H9 (cell line): ENCODE measurements at regions not wholly inside any gene's neighbourhood (a gene's known extent, or its start where the extent isn't known, plus 50 kb on each side); places are given as distances from the start of the nearest gene placed in this dataset.

Source experiments
- DNase-seq: peaks from one replicate; pipeline ENCODE4 v3.0.0-alpha.2; 2017
- H2AFZ ChIP-seq: one replicate; pipeline ENCODE4 v1.6.1; 2013; ENCODE audit warnings: mild to moderate bottlenecking, low read length, control low read depth, moderate library complexity
- H2AK5ac ChIP-seq: 2 replicates; pipeline ENCODE4 v1.6.1; 2013; ENCODE audit warnings: low read length, control low read depth, mixed read lengths; ENCODE audit not compliant: insufficient read length
- H2BK120ac ChIP-seq: one replicate; pipeline ENCODE4 v1.6.1; 2013; ENCODE audit warnings: low read depth, mild to moderate bottlenecking, low read length, control low read depth, inconsistent platforms; ENCODE audit not compliant: poor library complexity, severe bottlenecking
- H2BK12ac ChIP-seq: 2 replicates; pipeline ENCODE4 v1.6.1; 2013; ENCODE audit warnings: low read length, control low read depth, mixed read lengths, low read depth; ENCODE audit not compliant: insufficient read length
- H2BK15ac ChIP-seq: 2 replicates; pipeline ENCODE4 v1.6.1; 2013; ENCODE audit warnings: low read depth, low read length, control low read depth
- H2BK20ac ChIP-seq: one replicate; pipeline ENCODE4 v1.6.1; 2013; ENCODE audit warnings: low read depth, mild to moderate bottlenecking, low read length, control low read depth, inconsistent platforms; ENCODE audit not compliant: poor library complexity, severe bottlenecking
- H2BK5ac ChIP-seq: 2 replicates; pipeline ENCODE4 v1.6.1; 2013; ENCODE audit warnings: low read length, control low read depth, mixed read lengths; ENCODE audit not compliant: insufficient read length
- H3K14ac ChIP-seq: 2 replicates; pipeline ENCODE4 v1.6.1; 2013; ENCODE audit warnings: low read length, control low read depth; ENCODE audit not compliant: insufficient read depth
- H3K18ac ChIP-seq: 2 replicates; pipeline ENCODE4 v1.6.1; 2013; ENCODE audit warnings: low read depth, mild to moderate bottlenecking, mixed read lengths, low read length, control low read depth; ENCODE audit not compliant: insufficient read length
- H3K23ac ChIP-seq: 2 replicates; pipeline ENCODE4 v1.6.1; 2013; ENCODE audit warnings: low read length, control low read depth, mixed read lengths, low read depth; ENCODE audit not compliant: insufficient read length
- H3K23me2 ChIP-seq: 2 replicates; pipeline ENCODE4 v1.6.1; 2013; ENCODE audit warnings: low read depth, mild to moderate bottlenecking, mixed read lengths, low read length, control low read depth; ENCODE audit not compliant: insufficient read length, poor library complexity, severe bottlenecking
- H3K27ac ChIP-seq: 2 replicates; pipeline ENCODE4 v1.5.1; 2013; ENCODE audit warnings: low read length, control low read depth, mixed read lengths, low read depth; ENCODE audit not compliant: insufficient read length
- H3K27me3 ChIP-seq: 2 replicates; pipeline ENCODE4 v1.6.1; 2013; ENCODE audit warnings: low read length, control low read depth, inconsistent platforms; ENCODE audit not compliant: insufficient read depth
- H3K4ac ChIP-seq: 2 replicates; pipeline ENCODE4 v1.6.1; 2013; ENCODE audit warnings: low read depth, mild to moderate bottlenecking, control low read depth, inconsistent platforms, low read length, moderate library complexity
- H3K4me1 ChIP-seq: 2 replicates; pipeline ENCODE4 v1.6.1; 2013; ENCODE audit warnings: low read length, control low read depth, inconsistent platforms; ENCODE audit not compliant: insufficient read depth
- H3K4me2 ChIP-seq: 2 replicates; pipeline ENCODE4 v1.6.1; 2013; ENCODE audit warnings: low read length, control low read depth, mixed read lengths; ENCODE audit not compliant: insufficient read length, insufficient read depth
- H3K56ac ChIP-seq: 2 replicates; pipeline ENCODE4 v1.6.1; 2013; ENCODE audit warnings: low read depth, mild to moderate bottlenecking, mixed read lengths, low read length, control low read depth; ENCODE audit not compliant: insufficient read length
- H3K79me1 ChIP-seq: 2 replicates; pipeline ENCODE4 v1.6.1; 2013; ENCODE audit warnings: low read depth, mild to moderate bottlenecking, moderate library complexity, low read length, control low read depth, inconsistent platforms; ENCODE audit not compliant: insufficient read depth, poor library complexity, severe bottlenecking
- H3K79me2 ChIP-seq: 2 replicates; pipeline ENCODE4 v1.6.1; 2013; ENCODE audit warnings: low read length, control low read depth, inconsistent platforms; ENCODE audit not compliant: insufficient read depth
- H3K9ac ChIP-seq: 2 replicates; pipeline ENCODE4 v1.6.1; 2013; ENCODE audit warnings: low read length, control low read depth, mixed read lengths; ENCODE audit not compliant: insufficient read length; ENCODE audit errors: extremely low read depth
- H3K9me3 ChIP-seq: one replicate; pipeline ENCODE4 v1.6.1; 2013; ENCODE audit warnings: low read depth, low read length, inconsistent platforms; ENCODE audit not compliant: control insufficient read depth
- H3T11ph ChIP-seq: one replicate; pipeline ENCODE4 v1.6.1; 2013; ENCODE audit warnings: mild to moderate bottlenecking, low read length, control low read depth, inconsistent platforms
- H4K20me1 ChIP-seq: one replicate; pipeline ENCODE4 v1.6.1; 2013; ENCODE audit not compliant: control insufficient read depth, insufficient read length, insufficient read depth
- H4K5ac ChIP-seq: 2 replicates; pipeline ENCODE4 v1.6.1; 2013; ENCODE audit warnings: low read depth, mild to moderate bottlenecking, mixed read lengths, low read length, control low read depth; ENCODE audit not compliant: insufficient read length
- H4K8ac ChIP-seq: replicated peaks from 2 replicates; pipeline ENCODE4 v1.6.1; 2013; ENCODE audit warnings: low read length, control low read depth, mixed read lengths, low read depth; ENCODE audit not compliant: insufficient read length
- H4K91ac ChIP-seq: 2 replicates; pipeline ENCODE4 v1.6.1; 2013; ENCODE audit warnings: low read depth, mild to moderate bottlenecking, moderate library complexity, mixed read lengths, low read length, control low read depth; ENCODE audit not compliant: insufficient read length
- H3K27ac Mint-ChIP-seq, 3 experiments: 2 replicates in 2 of 3; 3 replicates in 1 of 3; pipeline ENCODE4 v1.8.0; 2020 to 2021; ENCODE audit warnings: mixed read lengths in 3 of 3, mild to moderate bottlenecking in 1 of 3, moderate library complexity in 1 of 3
- H3K27me3 Mint-ChIP-seq: 2 replicates; pipeline ENCODE4 v1.8.0; 2021; ENCODE audit warnings: low read depth, mild to moderate bottlenecking, moderate library complexity, mixed read lengths
- H3K36me3 Mint-ChIP-seq, 3 experiments: 2 replicates in 2 of 3; 3 replicates in 1 of 3; pipeline ENCODE4 v1.8.0; 2020 to 2021; ENCODE audit warnings: low read depth in 3 of 3, mixed read lengths in 3 of 3; ENCODE audit not compliant: insufficient read depth in 1 of 3
- H3K4me1 Mint-ChIP-seq, 2 experiments: 2 replicates each; pipeline ENCODE4 v1.8.0; 2020; ENCODE audit warnings: mixed read lengths in 2 of 2
- H3K4me3 Mint-ChIP-seq, 2 experiments: 2 replicates in 1 of 2; 3 replicates in 1 of 2; pipeline ENCODE4 v1.8.0; 2020 to 2021; ENCODE audit warnings: mild to moderate bottlenecking in 2 of 2, mixed read lengths in 2 of 2, moderate library complexity in 1 of 2
- H3K9me3 Mint-ChIP-seq, 2 experiments: 2 replicates in 1 of 2; 3 replicates in 1 of 2; pipeline ENCODE4 v1.8.0; 2020; ENCODE audit warnings: mild to moderate bottlenecking in 2 of 2, mixed read lengths in 2 of 2, moderate library complexity in 1 of 2
- WGBS: extraction: QIAGEN DNeasy Blood & Tissue Kit; methylation state at CpG from one replicate; pipeline ENCODE4 v1.1.7; 2013; ENCODE audit warnings: missing lambda C conversion rate, low lambda C conversion rate, mixed read lengths; ENCODE audit not compliant: insufficient read length; ENCODE audit errors: extremely low coverage; 5-methylcytosine and 5-hydroxymethylcytosine counted together
- TF ChIP-seq, protein P1 (sequence below): fragments of 200-600 bp; sonication (generic); conservative IDR thresholded peaks from 3 replicates; pipeline ENCODE4 v1.8.0; 2021; ENCODE audit warnings: antibody characterized with exemption, mild to moderate bottlenecking

DNA sequence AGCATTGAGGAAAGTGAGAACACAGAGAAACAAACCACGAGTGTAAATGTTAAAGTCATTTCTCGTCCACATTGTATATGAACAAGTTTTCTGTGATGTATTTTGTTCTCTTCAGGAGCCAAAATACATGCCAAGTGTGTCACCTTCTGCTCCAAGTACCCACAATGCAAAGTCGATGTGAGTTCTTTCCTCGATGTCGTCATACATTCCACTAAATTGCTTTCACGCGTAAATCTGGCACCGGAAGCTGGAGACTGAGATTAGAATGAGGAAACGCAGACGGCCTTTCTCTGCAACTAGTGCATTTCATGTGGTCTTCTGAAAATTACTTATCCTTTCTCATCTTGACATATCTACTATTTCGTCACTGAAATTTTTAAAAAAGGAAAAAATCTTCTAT lies 118.5 kb upstream of the SALL3 start:
- H3K23ac ChIP-seq: no peak overlapping the region

More for the DNA sequence above, 118.5 kb upstream of the SALL3 start:
- no peak overlapping the region for H3K4me2 ChIP-seq
- no CpG with 5 or more reads among the region's 11 CpGs for WGBS
- H3K56ac ChIP-seq: no peak overlapping the region
- H4K5ac ChIP-seq: no peak overlapping the region
- H3K4me1 Mint-ChIP-seq: peaks cover 6 to 15% of the 10 kb centered on the region in 2 experiments; a peak in 2 of 4 replicates
- DNase-seq: no peak
- no peak overlapping the region for H3K9ac ChIP-seq
- H2AK5ac ChIP-seq: no peak overlapping the region
- H2BK20ac ChIP-seq: no peak overlapping the region
- no peak overlapping the region for H3K4ac ChIP-seq
- no peaks in the 10 kb centered on the region for H3K79me2 ChIP-seq
- H2AFZ ChIP-seq: no peak overlapping the region
- H3K27ac ChIP-seq: no peak overlapping the region
- no peak overlapping the region for H2BK5ac ChIP-seq
- no peak overlapping the region for H3K4me3 Mint-ChIP-seq
- no peaks in the 10 kb centered on the region; a peak in 1 of 5 replicates for H3K9me3 Mint-ChIP-seq
- H3K27me3 ChIP-seq: no peaks in the 10 kb centered on the region
- TF ChIP-seq, protein P1, sequence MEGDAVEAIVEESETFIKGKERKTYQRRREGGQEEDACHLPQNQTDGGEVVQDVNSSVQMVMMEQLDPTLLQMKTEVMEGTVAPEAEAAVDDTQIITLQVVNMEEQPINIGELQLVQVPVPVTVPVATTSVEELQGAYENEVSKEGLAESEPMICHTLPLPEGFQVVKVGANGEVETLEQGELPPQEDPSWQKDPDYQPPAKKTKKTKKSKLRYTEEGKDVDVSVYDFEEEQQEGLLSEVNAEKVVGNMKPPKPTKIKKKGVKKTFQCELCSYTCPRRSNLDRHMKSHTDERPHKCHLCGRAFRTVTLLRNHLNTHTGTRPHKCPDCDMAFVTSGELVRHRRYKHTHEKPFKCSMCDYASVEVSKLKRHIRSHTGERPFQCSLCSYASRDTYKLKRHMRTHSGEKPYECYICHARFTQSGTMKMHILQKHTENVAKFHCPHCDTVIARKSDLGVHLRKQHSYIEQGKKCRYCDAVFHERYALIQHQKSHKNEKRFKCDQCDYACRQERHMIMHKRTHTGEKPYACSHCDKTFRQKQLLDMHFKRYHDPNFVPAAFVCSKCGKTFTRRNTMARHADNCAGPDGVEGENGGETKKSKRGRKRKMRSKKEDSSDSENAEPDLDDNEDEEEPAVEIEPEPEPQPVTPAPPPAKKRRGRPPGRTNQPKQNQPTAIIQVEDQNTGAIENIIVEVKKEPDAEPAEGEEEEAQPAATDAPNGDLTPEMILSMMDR: no peak
- H4K20me1 ChIP-seq: no peaks in the 10 kb centered on the region
- H3K14ac ChIP-seq: no peak overlapping the region
- H3K27ac Mint-ChIP-seq: no peak overlapping the region
- H4K8ac ChIP-seq: no peak overlapping the region
- no peaks in the 10 kb centered on the region for H3K23me2 ChIP-seq
- no peak overlapping the region for H3K18ac ChIP-seq
- peaks cover 16% of the 10 kb centered on the region for H3K27me3 Mint-ChIP-seq
- H3K79me1 ChIP-seq: no peaks in the 10 kb centered on the region
- H3K9me3 ChIP-seq: no peaks in the 10 kb centered on the region
- no peak overlapping the region for H3T11ph ChIP-seq
- H2BK120ac ChIP-seq: no peak overlapping the region
- no peak overlapping the region for H2BK15ac ChIP-seq
- H2BK12ac ChIP-seq: no peak overlapping the region
- H4K91ac ChIP-seq: no peak overlapping the region
- no peaks in the 10 kb centered on the region for H3K4me1 ChIP-seq
- no peaks in the 10 kb centered on the region for H3K36me3 Mint-ChIP-seq
